ENCODE measurements at regions not wholly inside any gene's neighbourhood (a gene's known extent, or its start where the extent isn't known, plus 50 kb on each side); places are given as distances from the start of the nearest gene placed in this dataset.

DNA sequence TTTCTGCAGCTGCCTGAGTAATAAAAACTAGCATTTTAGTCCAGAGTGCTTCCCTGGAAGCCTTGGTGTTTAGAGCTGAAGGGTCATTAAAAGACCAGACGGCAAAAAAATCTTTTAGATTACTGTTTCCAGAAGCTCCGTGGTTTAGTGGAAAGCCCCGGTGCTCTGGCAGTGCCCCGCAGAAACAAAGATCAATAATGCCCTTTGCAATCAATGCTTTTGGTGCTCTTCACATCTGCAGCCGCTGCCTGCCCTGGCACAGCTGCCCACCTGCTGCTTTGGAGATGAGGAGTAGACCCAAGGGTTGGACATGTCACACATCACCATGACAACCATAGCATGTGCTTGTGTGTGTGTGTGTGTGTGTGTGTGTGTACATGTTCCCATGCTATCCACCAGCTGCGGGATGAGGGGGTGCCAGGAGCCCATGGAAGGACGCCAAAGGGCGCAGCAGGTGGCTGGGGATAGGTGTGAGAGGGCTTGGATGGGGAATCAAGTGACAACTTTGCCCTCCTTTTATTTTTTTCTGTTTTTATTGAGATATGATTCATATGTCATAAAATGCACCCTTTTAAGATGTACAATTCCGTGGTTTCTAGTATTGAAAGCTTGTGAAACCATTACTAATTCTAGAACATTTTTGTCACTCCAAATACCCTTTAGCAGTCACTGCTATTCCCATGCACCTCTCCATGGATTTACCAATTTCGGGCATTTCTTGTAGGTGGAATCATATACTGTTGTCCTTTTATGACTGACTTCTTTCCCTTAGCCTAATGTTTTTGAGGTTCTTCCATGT is 75.7 kb upstream of the KLHL25 start:
- H3K4me1 ChIP-seq (ENCODE audit: control insufficient read depth, insufficient read depth, low read length): no peaks in the 10 kb centered on the region
- WGBS (ENCODE audit: insufficient coverage, low lambda C conversion rate): 82% methylated on average over 3 of the region's 10 CpGs
- DNase-seq: no peak
- H3K27me3 ChIP-seq (ENCODE audit: control insufficient read depth, insufficient read depth, low read length): no peaks in the 10 kb centered on the region
- no peaks in the 10 kb centered on the region for H3K36me3 ChIP-seq (ENCODE audit: control insufficient read depth, insufficient read depth, low read length)
- no peak overlapping the region for H3K27ac ChIP-seq (ENCODE audit: low read length)
- no peaks in the 10 kb centered on the region for H3K9me3 ChIP-seq (ENCODE audit: control insufficient read depth, low read depth, low read length)
- H3K4me3 ChIP-seq (ENCODE audit: low read length): no peak overlapping the region

DNA sequence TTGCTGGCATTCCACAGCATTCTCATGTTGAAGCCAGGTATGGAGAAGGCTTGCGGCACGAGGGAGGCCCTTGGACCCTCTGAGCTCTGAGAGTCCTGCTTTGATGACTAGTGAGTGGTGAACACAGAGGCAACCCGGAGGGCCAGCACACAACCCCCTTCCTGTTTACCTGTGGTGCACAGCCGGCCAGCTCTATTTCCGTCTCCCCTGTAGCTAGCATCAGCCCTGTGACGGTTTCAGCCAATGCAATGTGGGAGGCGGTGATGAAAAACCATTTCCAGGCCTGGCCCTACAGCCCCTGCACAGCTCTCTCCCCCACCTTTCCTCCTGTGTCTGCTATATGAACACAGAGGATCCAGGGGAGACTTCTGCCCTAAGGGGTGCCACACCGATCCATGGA is 76.8 kb upstream of the KLHL25 start:
- H3K4me1 ChIP-seq (ENCODE audit: control insufficient read depth, insufficient read depth, low read length): no peaks in the 10 kb centered on the region
- no CpG with 5 or more reads among the region's 8 CpGs for WGBS (ENCODE audit: insufficient coverage, low lambda C conversion rate)
- no peaks in the 10 kb centered on the region for H3K9me3 ChIP-seq (ENCODE audit: control insufficient read depth, low read depth, low read length)

DNA sequence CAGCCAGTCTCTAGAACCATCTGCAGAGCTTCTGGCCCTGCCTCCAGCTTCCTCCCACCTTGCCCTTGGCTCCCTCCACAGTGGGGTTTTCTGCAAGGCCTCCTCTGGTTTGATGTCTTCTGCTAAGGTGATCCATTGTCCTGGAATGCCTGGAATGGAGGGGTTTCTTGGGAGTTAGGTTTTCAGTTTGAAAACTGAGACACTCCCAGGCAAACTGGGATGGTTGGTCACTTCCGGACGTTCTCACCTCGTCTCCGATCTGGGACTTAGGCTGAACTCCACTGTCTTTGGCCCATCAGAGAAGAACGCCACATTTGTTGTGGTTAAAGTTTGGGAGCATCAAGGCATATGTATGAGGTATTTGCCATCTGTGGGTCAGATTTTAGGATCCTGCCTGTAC is 77.4 kb upstream of the KLHL25 start:
- Histone ChIP-seq H3K36me3 (ENCODE audit: control insufficient read depth, insufficient read depth, low read length) (no peaks in the 10 kb centered on the region), H3K27me3 (ENCODE audit: control insufficient read depth, insufficient read depth, low read length) (no peaks in the 10 kb centered on the region), H3K4me3 (ENCODE audit: low read length) (no peak overlapping the region), H3K27ac (ENCODE audit: low read length) (no peak overlapping the region), H3K4me1 (ENCODE audit: control insufficient read depth, insufficient read depth, low read length) (no peaks in the 10 kb centered on the region), H3K9me3 (ENCODE audit: control insufficient read depth, low read depth, low read length) (no peaks in the 10 kb centered on the region)
- no peak for DNase-seq
- no CpG with 5 or more reads among the region's 5 CpGs for WGBS (ENCODE audit: insufficient coverage, low lambda C conversion rate)

More for the DNA sequence above, 76.8 kb upstream of the KLHL25 start:
- no peak for DNase-seq
- H3K27ac ChIP-seq (ENCODE audit: low read length): no peak overlapping the region
- H3K4me3 ChIP-seq (ENCODE audit: low read length): no peak overlapping the region
- H3K27me3 ChIP-seq (ENCODE audit: control insufficient read depth, insufficient read depth, low read length): no peaks in the 10 kb centered on the region
- no peaks in the 10 kb centered on the region for H3K36me3 ChIP-seq (ENCODE audit: control insufficient read depth, insufficient read depth, low read length)

DNA sequence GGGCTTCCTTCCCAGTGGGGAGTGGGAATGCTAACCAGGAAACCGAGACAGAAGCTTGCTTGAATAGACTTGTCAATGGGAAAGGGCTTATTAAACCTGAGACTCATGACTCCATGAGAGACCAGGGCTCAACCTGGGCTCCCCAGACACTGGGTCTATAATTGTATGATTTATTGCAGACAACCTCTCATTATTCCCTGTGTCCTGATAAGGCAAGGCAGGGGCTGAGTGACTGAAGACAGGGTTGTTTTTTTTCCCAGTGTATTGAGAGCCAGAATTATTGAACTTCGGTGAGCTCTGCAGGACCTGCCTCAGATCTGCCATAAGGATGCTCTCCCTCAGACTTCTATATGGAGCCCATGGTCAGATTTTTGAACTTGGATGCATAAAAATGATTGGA is 79.5 kb upstream of the KLHL25 start:
- H3K9me3 ChIP-seq (ENCODE audit: control insufficient read depth, low read depth, low read length): no peaks in the 10 kb centered on the region
- no CpG with 5 or more reads among the region's 2 CpGs for WGBS (ENCODE audit: insufficient coverage, low lambda C conversion rate)
- no peaks in the 10 kb centered on the region for H3K36me3 ChIP-seq (ENCODE audit: control insufficient read depth, insufficient read depth, low read length)
- H3K4me1 ChIP-seq (ENCODE audit: control insufficient read depth, insufficient read depth, low read length): no peaks in the 10 kb centered on the region
- no peaks in the 10 kb centered on the region for H3K27me3 ChIP-seq (ENCODE audit: control insufficient read depth, insufficient read depth, low read length)
- no peak overlapping the region for H3K27ac ChIP-seq (ENCODE audit: low read length)
- H3K4me3 ChIP-seq (ENCODE audit: low read length): no peak overlapping the region
- no peak for DNase-seq

- no peaks in the 10 kb centered on the region for H3K9me3 ChIP-seq (ENCODE audit: control insufficient read depth, low read depth, low read length)
- H3K27me3 ChIP-seq (ENCODE audit: control insufficient read depth, insufficient read depth, low read length): no peaks in the 10 kb centered on the region
- WGBS (ENCODE audit: insufficient coverage, low lambda C conversion rate): 100% methylated on average over 1 of the region's 2 CpGs
- no peaks in the 10 kb centered on the region for H3K36me3 ChIP-seq (ENCODE audit: control insufficient read depth, insufficient read depth, low read length)
- H3K4me1 ChIP-seq (ENCODE audit: control insufficient read depth, insufficient read depth, low read length): no peaks in the 10 kb centered on the region
- no peak for DNase-seq
- no peak overlapping the region for H3K4me3 ChIP-seq (ENCODE audit: low read length)
- no peak overlapping the region for H3K27ac ChIP-seq (ENCODE audit: low read length)
These were observed 81.0 kb upstream of the KLHL25 start for GRCh38 chr15:85875756-85876155.

- no peak overlapping the region for H3K4me3 ChIP-seq (ENCODE audit: low read length)
- H3K27me3 ChIP-seq (ENCODE audit: control insufficient read depth, insufficient read depth, low read length): no peaks in the 10 kb centered on the region
- no peaks in the 10 kb centered on the region for H3K9me3 ChIP-seq (ENCODE audit: control insufficient read depth, low read depth, low read length)
- H3K36me3 ChIP-seq (ENCODE audit: control insufficient read depth, insufficient read depth, low read length): no peaks in the 10 kb centered on the region
- H3K4me1 ChIP-seq (ENCODE audit: control insufficient read depth, insufficient read depth, low read length): no peaks in the 10 kb centered on the region
- no peak overlapping the region for H3K27ac ChIP-seq (ENCODE audit: low read length)
- no CpG with 5 or more reads among the region's 3 CpGs for WGBS (ENCODE audit: insufficient coverage, low lambda C conversion rate)
- no peak for DNase-seq
These were observed 84.1 kb upstream of the KLHL25 start for GRCh38 chr15:85878828-85879225.

DNA sequence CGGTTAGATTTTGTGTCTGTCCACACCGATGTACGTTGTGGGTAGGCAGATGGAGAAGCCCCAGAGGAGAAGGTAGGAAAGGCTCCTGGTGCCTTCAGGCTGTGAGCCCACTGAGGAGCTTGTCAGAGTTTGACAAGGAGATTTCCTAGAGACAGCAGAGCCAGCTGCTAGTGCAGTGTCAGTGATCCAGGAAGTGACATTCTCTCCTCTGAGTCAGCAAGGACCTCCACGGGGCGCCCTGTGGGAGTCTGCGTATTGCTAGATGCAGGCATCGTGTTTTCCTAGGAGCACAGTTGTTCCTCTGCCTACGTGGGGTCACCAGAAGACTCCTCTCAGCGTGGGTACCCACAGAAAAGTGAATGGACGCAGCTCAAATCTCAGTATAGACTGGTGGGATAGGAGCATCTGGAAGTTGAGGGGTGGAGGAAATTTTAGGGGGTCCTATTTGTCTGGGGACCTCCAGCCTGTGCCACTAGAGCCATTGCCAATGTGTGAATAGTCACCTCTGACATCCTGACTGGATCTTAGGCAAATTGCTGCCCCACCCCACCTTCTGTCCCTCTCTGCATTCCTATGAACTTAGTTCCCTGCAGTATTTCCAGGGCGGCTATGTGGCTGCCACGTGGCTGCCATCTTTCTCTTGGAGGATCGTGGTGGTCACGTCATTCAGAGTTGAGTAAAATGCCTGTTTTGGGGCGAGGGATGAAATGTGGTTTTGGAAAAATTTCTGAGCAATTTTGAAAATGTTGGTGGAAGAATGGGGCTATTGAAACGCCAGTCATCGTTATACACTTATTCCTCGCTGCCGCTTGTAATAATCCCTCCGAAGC is 84.8 kb upstream of the KLHL25 start:
- no peak for DNase-seq
- Histone ChIP-seq H3K27ac (ENCODE audit: low read length) (no peak overlapping the region), H3K4me1 (ENCODE audit: control insufficient read depth, insufficient read depth, low read length) (no peaks in the 10 kb centered on the region), H3K27me3 (ENCODE audit: control insufficient read depth, insufficient read depth, low read length) (no peaks in the 10 kb centered on the region), H3K4me3 (ENCODE audit: low read length) (no peak overlapping the region), H3K9me3 (ENCODE audit: control insufficient read depth, low read depth, low read length) (no peaks in the 10 kb centered on the region), H3K36me3 (ENCODE audit: control insufficient read depth, insufficient read depth, low read length) (no peaks in the 10 kb centered on the region)
- WGBS (ENCODE audit: insufficient coverage, low lambda C conversion rate): no CpG with 5 or more reads among the region's 20 CpGs

- H3K27ac ChIP-seq (ENCODE audit: low read length): no peak overlapping the region
- WGBS (ENCODE audit: insufficient coverage, low lambda C conversion rate): 10% methylated on average over 1 of the region's 7 CpGs
- no peak for DNase-seq
- H3K36me3 ChIP-seq (ENCODE audit: control insufficient read depth, insufficient read depth, low read length): no peaks in the 10 kb centered on the region
- no peak overlapping the region for H3K4me3 ChIP-seq (ENCODE audit: low read length)
- H3K27me3 ChIP-seq (ENCODE audit: control insufficient read depth, insufficient read depth, low read length): no peaks in the 10 kb centered on the region
- no peaks in the 10 kb centered on the region for H3K9me3 ChIP-seq (ENCODE audit: control insufficient read depth, low read depth, low read length)
- no peaks in the 10 kb centered on the region for H3K4me1 ChIP-seq (ENCODE audit: control insufficient read depth, insufficient read depth, low read length)
These were observed 85.9 kb upstream of the KLHL25 start for GRCh38 chr15:85880501-85881190.

GRCh38 chr15:85886309-85886811 is 91.6 kb upstream of the KLHL25 start:
- no CpG with 5 or more reads among the region's 8 CpGs for WGBS (ENCODE audit: insufficient coverage, low lambda C conversion rate)
- no peaks in the 10 kb centered on the region for H3K4me1 ChIP-seq (ENCODE audit: control insufficient read depth, insufficient read depth, low read length)
- no peak overlapping the region for H3K4me3 ChIP-seq (ENCODE audit: low read length)
- no peaks in the 10 kb centered on the region for H3K36me3 ChIP-seq (ENCODE audit: control insufficient read depth, insufficient read depth, low read length)
- H3K27me3 ChIP-seq (ENCODE audit: control insufficient read depth, insufficient read depth, low read length): peaks cover 7% of the 10 kb centered on the region
- no peak for DNase-seq
- no peak overlapping the region for H3K27ac ChIP-seq (ENCODE audit: low read length)
- H3K9me3 ChIP-seq (ENCODE audit: control insufficient read depth, low read depth, low read length): no peaks in the 10 kb centered on the region

DNA sequence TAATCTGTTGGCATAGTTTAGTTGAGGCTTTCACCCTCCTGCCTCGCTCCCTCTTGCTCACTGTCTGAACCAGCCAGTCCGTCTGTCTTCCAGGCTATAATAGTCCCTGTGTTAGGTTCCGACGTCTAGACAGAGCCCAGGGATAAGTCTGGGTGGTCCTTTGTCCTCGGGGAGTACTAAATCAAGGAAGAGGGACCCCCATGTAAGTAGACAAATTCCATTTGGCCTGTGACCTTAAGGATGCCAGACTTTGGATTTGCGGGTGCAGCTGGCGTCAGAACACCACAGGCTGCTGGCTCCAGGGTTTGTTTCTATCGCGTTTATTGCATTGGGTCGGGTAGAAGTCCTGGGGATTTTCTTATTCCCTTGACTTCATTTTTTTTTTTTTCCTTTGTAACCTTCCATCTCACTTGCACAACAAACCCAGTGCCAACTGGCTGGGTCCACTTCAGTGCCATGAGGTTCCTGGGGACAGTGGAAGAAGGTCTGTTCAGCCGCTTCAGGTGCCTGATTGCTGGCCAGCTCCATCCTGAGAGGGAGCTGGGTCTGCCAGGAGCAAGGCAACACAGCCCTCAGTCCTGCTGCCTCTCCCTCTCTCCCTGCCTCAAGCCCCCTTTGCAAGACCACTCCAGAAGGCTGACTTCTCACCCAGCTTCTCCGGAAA is 95.4 kb upstream of the KLHL25 start:
- no peak for DNase-seq
- H3K4me3 ChIP-seq (ENCODE audit: low read length): no peak overlapping the region
- no peaks in the 10 kb centered on the region for H3K9me3 ChIP-seq (ENCODE audit: control insufficient read depth, low read depth, low read length)
- 88% methylated on average over 3 of the region's 12 CpGs for WGBS (ENCODE audit: insufficient coverage, low lambda C conversion rate)
- H3K36me3 ChIP-seq (ENCODE audit: control insufficient read depth, insufficient read depth, low read length): no peaks in the 10 kb centered on the region
- H3K27me3 ChIP-seq (ENCODE audit: control insufficient read depth, insufficient read depth, low read length): peaks cover 11% of the 10 kb centered on the region
- H3K4me1 ChIP-seq (ENCODE audit: control insufficient read depth, insufficient read depth, low read length): no peaks in the 10 kb centered on the region
- no peak overlapping the region for H3K27ac ChIP-seq (ENCODE audit: low read length)

All from large intestine (tissue), 3 donors.